Effector memory CD8-positive, alpha-beta T cell (primary cell): ENCODE measurements at regions not wholly inside any gene's neighbourhood (a gene's known extent, or its start where the extent isn't known, plus 50 kb on each side); places are given as distances from the start of the nearest gene placed in this dataset.
"Not testable (repeated sequence)": the region's sequence is repeated elsewhere in the genome, so short reads cannot be mapped to it uniquely, and the experiment has no call there.

Experiments
- ATAC-seq: fragments of 150-1000 bp; cut with Tn5 transposase; replicated peaks from 2 replicates; pipeline ENCODE4 v1.10.0; 2021; ENCODE audit warnings: mild to moderate bottlenecking, moderate library complexity
- DNase-seq, 3 experiments: peaks; one replicate each; pipeline ENCODE4 v3.0.0; 2021
- H3K27ac Mint-ChIP-seq, 2 donors: one replicate each; pipeline ENCODE4 v1.8.0; 2022; ENCODE audit warnings: mild to moderate bottlenecking in 2 of 2, mixed read lengths in 2 of 2, moderate library complexity in 2 of 2
- H3K27me3 Mint-ChIP-seq, 2 donors: one replicate each; pipeline ENCODE4 v1.8.0; 2022; ENCODE audit warnings: mixed read lengths in 2 of 2
- H3K36me3 Mint-ChIP-seq: one replicate; pipeline ENCODE4 v1.8.0; 2022; ENCODE audit warnings: mild to moderate bottlenecking, moderate library complexity, mixed read lengths; ENCODE audit not compliant: insufficient read depth
- H3K4me1 Mint-ChIP-seq, 2 donors: one replicate each; pipeline ENCODE4 v1.8.0; 2022; ENCODE audit warnings: low read depth in 2 of 2, mixed read lengths in 2 of 2
- H3K4me3 Mint-ChIP-seq, 2 donors: one replicate each; pipeline ENCODE4 v1.8.0; 2022; ENCODE audit warnings: mild to moderate bottlenecking in 2 of 2, mixed read lengths in 2 of 2, moderate library complexity in 2 of 2
- H3K9me3 Mint-ChIP-seq, 2 donors: one replicate each; pipeline ENCODE4 v1.8.0; 2022; ENCODE audit warnings: mixed read lengths in 2 of 2

- H3K36me3 Mint-ChIP-seq, DNase-seq, ATAC-seq, H3K4me1 Mint-ChIP-seq, H3K27me3 Mint-ChIP-seq, H3K4me3 Mint-ChIP-seq, H3K9me3 Mint-ChIP-seq, H3K27ac Mint-ChIP-seq: not testable (repeated sequence)
These were observed 133.9 kb downstream of the POTEG start for GRCh38 chr14:19300243-19300642.

GRCh38 chr14:19300838-19301237 lies 133.3 kb downstream of the POTEG start:
- not testable (repeated sequence) for ATAC-seq, H3K36me3 Mint-ChIP-seq, H3K27me3 Mint-ChIP-seq, H3K4me3 Mint-ChIP-seq, H3K4me1 Mint-ChIP-seq, DNase-seq, H3K27ac Mint-ChIP-seq, H3K9me3 Mint-ChIP-seq

GRCh38 chr14:19303844-19304243 lies 130.3 kb downstream of the POTEG start:
- not testable (repeated sequence) for DNase-seq, H3K9me3 Mint-ChIP-seq, H3K4me3 Mint-ChIP-seq, H3K27ac Mint-ChIP-seq, H3K4me1 Mint-ChIP-seq, H3K27me3 Mint-ChIP-seq, ATAC-seq, H3K36me3 Mint-ChIP-seq

GRCh38 chr14:19304442-19304841 lies 129.7 kb downstream of the POTEG start:
- not testable (repeated sequence) for H3K4me3 Mint-ChIP-seq, H3K4me1 Mint-ChIP-seq, H3K36me3 Mint-ChIP-seq, H3K9me3 Mint-ChIP-seq, ATAC-seq, H3K27ac Mint-ChIP-seq, H3K27me3 Mint-ChIP-seq, DNase-seq

GRCh38 chr14:19304918-19305317 lies 129.2 kb downstream of the POTEG start:
- H3K36me3 Mint-ChIP-seq, H3K27ac Mint-ChIP-seq, H3K4me1 Mint-ChIP-seq, ATAC-seq, H3K4me3 Mint-ChIP-seq, DNase-seq, H3K9me3 Mint-ChIP-seq, H3K27me3 Mint-ChIP-seq: not testable (repeated sequence)

GRCh38 chr14:19305776-19306175 lies 128.4 kb downstream of the POTEG start:
- H3K4me3 Mint-ChIP-seq, H3K9me3 Mint-ChIP-seq, H3K27me3 Mint-ChIP-seq, H3K27ac Mint-ChIP-seq, H3K4me1 Mint-ChIP-seq, ATAC-seq, DNase-seq, H3K36me3 Mint-ChIP-seq: not testable (repeated sequence)

GRCh38 chr14:19306405-19306804 lies 127.7 kb downstream of the POTEG start:
- not testable (repeated sequence) for H3K4me3 Mint-ChIP-seq, H3K27me3 Mint-ChIP-seq, DNase-seq, H3K36me3 Mint-ChIP-seq, H3K27ac Mint-ChIP-seq, ATAC-seq, H3K9me3 Mint-ChIP-seq, H3K4me1 Mint-ChIP-seq

- not testable (repeated sequence) for H3K4me1 Mint-ChIP-seq, DNase-seq, ATAC-seq, H3K27ac Mint-ChIP-seq, H3K4me3 Mint-ChIP-seq, H3K36me3 Mint-ChIP-seq, H3K9me3 Mint-ChIP-seq, H3K27me3 Mint-ChIP-seq
These were observed 123.1 kb downstream of the POTEG start for GRCh38 chr14:19311023-19311422.

GRCh38 chr14:19330678-19331077 lies 103.5 kb downstream of the POTEG start:
- not testable (repeated sequence) for H3K36me3 Mint-ChIP-seq, H3K9me3 Mint-ChIP-seq, DNase-seq, H3K4me3 Mint-ChIP-seq, ATAC-seq, H3K27me3 Mint-ChIP-seq, H3K27ac Mint-ChIP-seq, H3K4me1 Mint-ChIP-seq

- H3K4me3 Mint-ChIP-seq, ATAC-seq, H3K27me3 Mint-ChIP-seq, H3K9me3 Mint-ChIP-seq, H3K4me1 Mint-ChIP-seq, H3K36me3 Mint-ChIP-seq, H3K27ac Mint-ChIP-seq, DNase-seq: not testable (repeated sequence)
These were observed 96.7 kb downstream of the POTEG start for GRCh38 chr14:19337232-19338059.

- not testable (repeated sequence) for H3K36me3 Mint-ChIP-seq, H3K4me1 Mint-ChIP-seq, ATAC-seq, H3K9me3 Mint-ChIP-seq, DNase-seq, H3K27ac Mint-ChIP-seq, H3K27me3 Mint-ChIP-seq, H3K4me3 Mint-ChIP-seq
These were observed 96.1 kb downstream of the POTEG start for GRCh38 chr14:19338060-19338372.

GRCh38 chr14:19340976-19341375 lies 93.2 kb downstream of the POTEG start:
- not testable (repeated sequence) for H3K4me3 Mint-ChIP-seq, H3K4me1 Mint-ChIP-seq, H3K36me3 Mint-ChIP-seq, H3K27me3 Mint-ChIP-seq, DNase-seq, ATAC-seq, H3K9me3 Mint-ChIP-seq, H3K27ac Mint-ChIP-seq

- not testable (repeated sequence) for H3K36me3 Mint-ChIP-seq, ATAC-seq, H3K9me3 Mint-ChIP-seq, DNase-seq, H3K27me3 Mint-ChIP-seq, H3K4me3 Mint-ChIP-seq, H3K27ac Mint-ChIP-seq, H3K4me1 Mint-ChIP-seq
These were observed 92.5 kb downstream of the POTEG start for GRCh38 chr14:19341627-19342026.

- not testable (repeated sequence) for H3K27me3 Mint-ChIP-seq, H3K4me1 Mint-ChIP-seq, H3K36me3 Mint-ChIP-seq, H3K27ac Mint-ChIP-seq, H3K9me3 Mint-ChIP-seq, DNase-seq, H3K4me3 Mint-ChIP-seq, ATAC-seq
These were observed 89.9 kb downstream of the POTEG start for GRCh38 chr14:19344261-19344660.

GRCh38 chr14:19344689-19345088 lies 89.5 kb downstream of the POTEG start:
- not testable (repeated sequence) for H3K27me3 Mint-ChIP-seq, H3K4me3 Mint-ChIP-seq, H3K27ac Mint-ChIP-seq, H3K36me3 Mint-ChIP-seq, DNase-seq, H3K4me1 Mint-ChIP-seq, H3K9me3 Mint-ChIP-seq, ATAC-seq
